ENCODE measurements at regions not wholly inside any gene's neighbourhood (a gene's known extent, or its start where the extent isn't known, plus 50 kb on each side); places are given as distances from the start of the nearest gene placed in this dataset.

GRCh38 chr6:145060714-145061113 is 674.6 kb downstream of the EPM2A start:
- Mint-ChIP-seq H3K27ac (no peak overlapping the region), H3K27me3 (peaks cover 1% of the 10 kb centered on the region), H3K9me3 (no peaks in the 10 kb centered on the region), H3K4me3 (no peak overlapping the region), H3K4me1 (no peaks in the 10 kb centered on the region), H3K36me3 (ENCODE audit: low read depth) (no peaks in the 10 kb centered on the region)
- TF ChIP-seq, protein P1, sequence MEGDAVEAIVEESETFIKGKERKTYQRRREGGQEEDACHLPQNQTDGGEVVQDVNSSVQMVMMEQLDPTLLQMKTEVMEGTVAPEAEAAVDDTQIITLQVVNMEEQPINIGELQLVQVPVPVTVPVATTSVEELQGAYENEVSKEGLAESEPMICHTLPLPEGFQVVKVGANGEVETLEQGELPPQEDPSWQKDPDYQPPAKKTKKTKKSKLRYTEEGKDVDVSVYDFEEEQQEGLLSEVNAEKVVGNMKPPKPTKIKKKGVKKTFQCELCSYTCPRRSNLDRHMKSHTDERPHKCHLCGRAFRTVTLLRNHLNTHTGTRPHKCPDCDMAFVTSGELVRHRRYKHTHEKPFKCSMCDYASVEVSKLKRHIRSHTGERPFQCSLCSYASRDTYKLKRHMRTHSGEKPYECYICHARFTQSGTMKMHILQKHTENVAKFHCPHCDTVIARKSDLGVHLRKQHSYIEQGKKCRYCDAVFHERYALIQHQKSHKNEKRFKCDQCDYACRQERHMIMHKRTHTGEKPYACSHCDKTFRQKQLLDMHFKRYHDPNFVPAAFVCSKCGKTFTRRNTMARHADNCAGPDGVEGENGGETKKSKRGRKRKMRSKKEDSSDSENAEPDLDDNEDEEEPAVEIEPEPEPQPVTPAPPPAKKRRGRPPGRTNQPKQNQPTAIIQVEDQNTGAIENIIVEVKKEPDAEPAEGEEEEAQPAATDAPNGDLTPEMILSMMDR (IDR thresholded peaks at IDR 0.05), result no peak
- intact Hi-C loops (cut with micrococcal nuclease), result no loop called here
- POLR2A ChIA-PET, result no interaction called here
- DNase-seq (no peak), ATAC-seq (ENCODE audit: low read depth) (no peak)
- CTCF ChIA-PET, result no interaction called here

GRCh38 chr6:145063091-145063490 is 672.2 kb downstream of the EPM2A start:
- Mint-ChIP-seq H3K4me3 (no peak overlapping the region), H3K9me3 (no peaks in the 10 kb centered on the region), H3K27ac (no peak overlapping the region), H3K27me3 (peaks cover 4% of the 10 kb centered on the region), H3K36me3 (ENCODE audit: low read depth) (no peaks in the 10 kb centered on the region), H3K4me1 (no peaks in the 10 kb centered on the region)
- DNase-seq (no peak), ATAC-seq (ENCODE audit: low read depth) (no peak)
- intact Hi-C loops (cut with micrococcal nuclease), result no loop called here
- ChIA-PET CTCF (no interaction called here), POLR2A (no interaction called here)
- TF ChIP-seq, protein P1 (IDR thresholded peaks at IDR 0.05), result no peak

DNA sequence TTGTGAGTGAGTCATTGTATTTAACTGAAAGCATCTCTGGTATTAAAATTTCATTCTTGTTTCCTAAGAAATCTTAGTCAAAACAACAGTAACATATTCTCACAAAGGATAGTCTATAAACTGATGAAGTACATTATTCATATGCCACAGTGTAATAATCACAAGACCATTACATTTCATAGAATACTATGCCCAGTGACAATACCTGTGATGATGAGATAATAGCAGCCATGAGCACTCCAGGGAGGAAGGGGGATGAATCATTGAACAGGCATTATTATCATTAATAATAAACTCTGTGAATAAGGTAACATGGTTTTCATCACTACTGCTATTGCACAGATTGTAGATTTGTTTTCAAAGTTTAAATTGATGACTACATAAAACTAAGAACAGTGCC is 667.9 kb downstream of the EPM2A start:
- TF ChIP-seq, protein P1 (IDR thresholded peaks at IDR 0.05), result no peak
- Mint-ChIP-seq H3K4me3 (no peak overlapping the region), H3K36me3 (ENCODE audit: low read depth) (no peaks in the 10 kb centered on the region), H3K27ac (no peak overlapping the region), H3K9me3 (no peaks in the 10 kb centered on the region), H3K4me1 (no peaks in the 10 kb centered on the region), H3K27me3 (peaks cover 4% of the 10 kb centered on the region)
- ATAC-seq (ENCODE audit: low read depth), result no peak
- intact Hi-C loops (cut with micrococcal nuclease), result no loop called here
- POLR2A ChIA-PET, result no interaction called here
- CTCF ChIA-PET, result no interaction called here
- no peak for DNase-seq

DNA sequence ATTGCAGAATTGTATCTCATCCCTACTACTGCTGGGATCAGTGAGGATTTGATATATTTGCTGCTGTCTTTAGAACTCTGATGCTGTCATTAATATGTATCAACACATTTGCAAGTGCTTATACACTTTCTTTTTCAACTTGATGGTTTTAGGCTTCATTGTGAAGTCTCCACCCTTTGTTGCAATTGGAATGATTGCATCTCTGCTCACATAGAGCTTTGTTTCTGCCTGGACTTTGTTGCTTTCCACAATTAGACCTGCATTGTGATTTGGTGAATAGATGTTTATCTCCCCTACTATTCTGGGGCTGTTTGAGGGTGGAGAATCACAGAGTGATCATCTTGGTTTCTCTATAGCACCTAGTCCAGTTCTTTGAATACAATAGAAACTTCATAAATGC is 666.7 kb downstream of the EPM2A start:
- Mint-ChIP-seq H3K36me3 (ENCODE audit: low read depth) (no peaks in the 10 kb centered on the region), H3K27ac (no peak overlapping the region), H3K9me3 (no peaks in the 10 kb centered on the region), H3K4me1 (no peaks in the 10 kb centered on the region), H3K27me3 (peaks cover 4% of the 10 kb centered on the region), H3K4me3 (no peak overlapping the region)
- ChIA-PET POLR2A (no interaction called here), CTCF (no interaction called here)
- ATAC-seq (ENCODE audit: low read depth), result no peak
- intact Hi-C loops (cut with micrococcal nuclease), result no loop called here
- TF ChIP-seq, protein P1 (IDR thresholded peaks at IDR 0.05), result no peak
- no peak for DNase-seq

DNA sequence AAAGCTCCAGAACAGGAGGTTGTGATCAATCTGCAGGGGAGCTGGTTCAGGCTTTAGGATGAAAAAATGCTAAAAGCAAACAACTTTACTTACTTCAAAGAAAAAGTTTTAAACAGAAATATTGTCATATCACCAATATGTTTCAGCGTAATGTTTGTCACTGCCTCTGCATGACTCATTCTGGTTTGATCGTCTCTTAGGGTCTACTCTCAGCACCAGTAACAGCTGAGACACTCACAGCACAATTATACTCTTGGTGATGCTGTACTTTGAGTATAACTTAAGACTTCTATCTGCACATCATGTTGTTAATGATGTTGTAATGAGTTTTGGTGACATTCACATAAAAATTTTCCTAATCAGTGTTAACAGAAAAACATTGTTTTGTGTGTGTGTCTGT is 665.4 kb downstream of the EPM2A start:
- Mint-ChIP-seq H3K9me3 (no peaks in the 10 kb centered on the region), H3K4me1 (no peaks in the 10 kb centered on the region), H3K27me3 (peaks cover 3% of the 10 kb centered on the region), H3K27ac (no peak overlapping the region), H3K36me3 (ENCODE audit: low read depth) (no peaks in the 10 kb centered on the region), H3K4me3 (no peak overlapping the region)
- DNase-seq (no peak), ATAC-seq (ENCODE audit: low read depth) (no peak)
- CTCF ChIA-PET, result no interaction called here
- POLR2A ChIA-PET, result no interaction called here
- intact Hi-C loops (cut with micrococcal nuclease), result no loop called here
- TF ChIP-seq, protein P1 (IDR thresholded peaks at IDR 0.05), result no peak
